WI38 (cell line): ENCODE measurements at regions not wholly inside any gene's neighbourhood (a gene's known extent, or its start where the extent isn't known, plus 50 kb on each side); places are given as distances from the start of the nearest gene placed in this dataset.

Experiments used
- H3K4me3 ChIP-seq: 2 replicates; pipeline ENCODE4 v1.5.1; 2011; ENCODE audit warnings: low read depth, mild to moderate bottlenecking, control low read depth, low read length
- CTCF ChIP-seq: IDR thresholded peaks from 2 replicates; pipeline ENCODE4 v1.5.1; 2012; ENCODE audit warnings: low read depth, mild to moderate bottlenecking, control low read depth, low read length

- no peak for TF ChIP-seq CTCF
- no peak overlapping the region for H3K4me3 ChIP-seq
Observed at GRCh38 chr4:177171588-177171987, 138.1 kb upstream of the NEIL3 start.

GRCh38 chr4:177175473-177175872 is 134.2 kb upstream of the NEIL3 start:
- TF ChIP-seq CTCF = no peak
- no peak overlapping the region for H3K4me3 ChIP-seq

GRCh38 chr4:177177541-177178081 is 132.1 kb upstream of the NEIL3 start:
- TF ChIP-seq CTCF = no peak
- H3K4me3 ChIP-seq = no peak overlapping the region

GRCh38 chr4:177178246-177178645 is 131.4 kb upstream of the NEIL3 start:
- no peak overlapping the region for H3K4me3 ChIP-seq
- TF ChIP-seq CTCF = no peak

- no peak overlapping the region for H3K4me3 ChIP-seq
- no peak for TF ChIP-seq CTCF
Observed at GRCh38 chr4:177182166-177182565, 127.5 kb upstream of the NEIL3 start.

- H3K4me3 ChIP-seq = no peak overlapping the region
- no peak for TF ChIP-seq CTCF
Observed at GRCh38 chr4:177182728-177183127, 126.9 kb upstream of the NEIL3 start.

GRCh38 chr4:177185151-177185550 is 124.5 kb upstream of the NEIL3 start:
- TF ChIP-seq CTCF = no peak
- no peak overlapping the region for H3K4me3 ChIP-seq
